Ovary (tissue), 3 donors: ENCODE measurements at regions not wholly inside any gene's neighbourhood (a gene's known extent, or its start where the extent isn't known, plus 50 kb on each side); places are given as distances from the start of the nearest gene placed in this dataset.

ENCODE experiments used
- CTCF ChIP-seq, 3 donors: fragments of 450-650 bp in 2 of 3; fragments of 200-600 bp in 1 of 3; IDR thresholded peaks; one replicate each; pipeline versions ENCODE4 v1.5.1 to v1.8.0; 2016 to 2022; ENCODE audit warnings: antibody characterized with exemption in 3 of 3, mild to moderate bottlenecking in 1 of 3
- EP300 ChIP-seq: sonication (generic); formaldehyde crosslinking; IDR thresholded peaks from one replicate; pipeline ENCODE4 v1.6.1; 2017; ENCODE audit warnings: antibody characterized with exemption
- donor health status: DM: no; HTN: no; CAD: no.

GRCh38 chr5:39712316-39713249, 287.8 kb upstream of the DAB2 start:
- TF ChIP-seq CTCF (IDR thresholded peaks at IDR 0.05) (no peak), EP300 (no peak)
